ENCODE measurements at regions not wholly inside any gene's neighbourhood (a gene's known extent, or its start where the extent isn't known, plus 50 kb on each side); places are given as distances from the start of the nearest gene placed in this dataset.

DNA sequence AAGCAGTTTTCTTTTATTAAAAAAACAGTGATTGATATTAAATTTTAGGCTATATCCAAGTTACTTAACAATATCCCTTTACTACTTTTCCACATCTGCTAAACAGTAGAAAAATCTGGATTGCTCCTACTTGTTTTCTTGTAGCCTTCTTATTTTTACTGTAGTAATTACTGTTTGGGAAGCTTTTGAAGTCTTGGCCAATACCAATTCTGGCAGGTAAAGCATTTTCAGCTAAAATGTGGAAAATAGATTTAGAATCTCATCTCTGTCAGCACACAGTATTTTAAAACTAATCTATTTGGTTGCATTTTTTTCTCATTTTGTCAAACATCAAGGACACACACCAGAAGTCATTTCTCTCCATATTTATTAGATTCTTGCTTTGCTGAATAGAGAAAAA is 1485.7 kb upstream of the PIK3C3 start:
- Histone ChIP-seq H3K9ac (no peak overlapping the region), H4K20me1 (ENCODE audit: insufficient read depth) (no peaks in the 10 kb centered on the region), H3K79me2 (ENCODE audit: insufficient read depth, low read depth) (no peaks in the 10 kb centered on the region), H3K27me3 (ENCODE audit: insufficient read depth, low read depth) (no peaks in the 10 kb centered on the region), H3K4me3 (IDR thresholded peaks at IDR 0.05; ENCODE audit: insufficient read depth, low read depth, low read length) (no peak overlapping the region), H2AFZ (ENCODE audit: low read depth) (no peak overlapping the region), H3K36me3 (ENCODE audit: insufficient read depth) (no peaks in the 10 kb centered on the region), H3K4me1 (ENCODE audit: low read depth, poor library complexity, severe bottlenecking) (no peaks in the 10 kb centered on the region), H3K4me2 (no peak overlapping the region), H3K27ac (no peak overlapping the region)
- TF ChIP-seq, protein P1, sequence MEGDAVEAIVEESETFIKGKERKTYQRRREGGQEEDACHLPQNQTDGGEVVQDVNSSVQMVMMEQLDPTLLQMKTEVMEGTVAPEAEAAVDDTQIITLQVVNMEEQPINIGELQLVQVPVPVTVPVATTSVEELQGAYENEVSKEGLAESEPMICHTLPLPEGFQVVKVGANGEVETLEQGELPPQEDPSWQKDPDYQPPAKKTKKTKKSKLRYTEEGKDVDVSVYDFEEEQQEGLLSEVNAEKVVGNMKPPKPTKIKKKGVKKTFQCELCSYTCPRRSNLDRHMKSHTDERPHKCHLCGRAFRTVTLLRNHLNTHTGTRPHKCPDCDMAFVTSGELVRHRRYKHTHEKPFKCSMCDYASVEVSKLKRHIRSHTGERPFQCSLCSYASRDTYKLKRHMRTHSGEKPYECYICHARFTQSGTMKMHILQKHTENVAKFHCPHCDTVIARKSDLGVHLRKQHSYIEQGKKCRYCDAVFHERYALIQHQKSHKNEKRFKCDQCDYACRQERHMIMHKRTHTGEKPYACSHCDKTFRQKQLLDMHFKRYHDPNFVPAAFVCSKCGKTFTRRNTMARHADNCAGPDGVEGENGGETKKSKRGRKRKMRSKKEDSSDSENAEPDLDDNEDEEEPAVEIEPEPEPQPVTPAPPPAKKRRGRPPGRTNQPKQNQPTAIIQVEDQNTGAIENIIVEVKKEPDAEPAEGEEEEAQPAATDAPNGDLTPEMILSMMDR (conservative IDR thresholded peaks at IDR 0.05; ENCODE audit: low read depth, low read length): no peak

DNA sequence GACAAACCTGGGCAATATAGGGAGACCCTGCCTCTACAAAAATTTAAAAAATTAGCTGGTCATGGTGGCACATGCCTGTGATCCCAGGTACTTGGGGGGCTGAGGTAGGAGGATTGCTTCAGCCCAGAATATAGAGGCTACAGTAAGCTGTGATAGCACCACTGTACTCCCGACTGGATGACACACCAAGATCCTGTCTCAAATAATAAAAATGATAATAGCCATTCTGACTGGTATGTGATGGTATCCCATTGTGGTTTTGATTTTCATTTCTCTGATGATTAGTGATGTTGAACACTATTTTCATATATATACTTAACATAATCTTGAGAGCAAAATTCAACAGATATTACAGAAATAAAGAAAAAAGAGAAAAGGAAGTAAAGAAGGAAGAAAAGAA is 1491.0 kb upstream of the PIK3C3 start:
- no peaks in the 10 kb centered on the region for H3K27me3 ChIP-seq (ENCODE audit: insufficient read depth, low read depth)
- H3K36me3 ChIP-seq (ENCODE audit: insufficient read depth): no peaks in the 10 kb centered on the region
- H2AFZ ChIP-seq (ENCODE audit: low read depth): no peak overlapping the region
- H3K79me2 ChIP-seq (ENCODE audit: insufficient read depth, low read depth): no peaks in the 10 kb centered on the region
- no peak overlapping the region for H3K27ac ChIP-seq
- TF ChIP-seq, protein P1 (conservative IDR thresholded peaks at IDR 0.05; ENCODE audit: low read depth, low read length): no peak
- H3K4me2 ChIP-seq: no peak overlapping the region
- H3K9ac ChIP-seq: no peak overlapping the region
- no peak overlapping the region for H3K4me3 ChIP-seq (IDR thresholded peaks at IDR 0.05; ENCODE audit: insufficient read depth, low read depth, low read length)
- H4K20me1 ChIP-seq (ENCODE audit: insufficient read depth): no peaks in the 10 kb centered on the region
- H3K4me1 ChIP-seq (ENCODE audit: low read depth, poor library complexity, severe bottlenecking): no peaks in the 10 kb centered on the region

DNA sequence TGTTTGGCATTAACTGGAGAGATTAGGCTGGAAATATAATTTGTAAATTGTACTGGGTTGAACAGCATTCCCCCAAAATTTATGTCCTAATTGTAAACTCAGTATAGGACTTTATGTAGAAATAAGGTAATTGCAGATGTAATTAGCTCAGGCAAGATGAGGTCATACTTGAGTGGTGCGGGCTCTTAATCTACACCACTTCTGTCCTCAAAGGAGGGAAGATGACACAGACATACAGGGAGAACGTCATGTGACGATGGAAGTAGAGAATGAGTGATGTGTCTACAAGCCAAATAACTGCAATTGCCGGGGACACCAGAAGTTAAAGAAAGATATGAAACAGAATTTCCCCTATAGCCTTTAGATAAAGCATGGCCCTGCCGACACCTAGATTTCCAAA is 1501.1 kb upstream of the PIK3C3 start:
- TF ChIP-seq, protein P1 (conservative IDR thresholded peaks at IDR 0.05; ENCODE audit: low read depth, low read length): no peak
- H4K20me1 ChIP-seq (ENCODE audit: insufficient read depth): no peaks in the 10 kb centered on the region
- no peaks in the 10 kb centered on the region for H3K36me3 ChIP-seq (ENCODE audit: insufficient read depth)
- H3K4me1 ChIP-seq (ENCODE audit: low read depth, poor library complexity, severe bottlenecking): no peaks in the 10 kb centered on the region
- H3K79me2 ChIP-seq (ENCODE audit: insufficient read depth, low read depth): no peaks in the 10 kb centered on the region
- H2AFZ ChIP-seq (ENCODE audit: low read depth): no peak overlapping the region
- no peak overlapping the region for H3K9ac ChIP-seq
- no peak overlapping the region for H3K4me2 ChIP-seq
- no peak overlapping the region for H3K27ac ChIP-seq
- no peaks in the 10 kb centered on the region for H3K27me3 ChIP-seq (ENCODE audit: insufficient read depth, low read depth)
- no peak overlapping the region for H3K4me3 ChIP-seq (IDR thresholded peaks at IDR 0.05; ENCODE audit: insufficient read depth, low read depth, low read length)

DNA sequence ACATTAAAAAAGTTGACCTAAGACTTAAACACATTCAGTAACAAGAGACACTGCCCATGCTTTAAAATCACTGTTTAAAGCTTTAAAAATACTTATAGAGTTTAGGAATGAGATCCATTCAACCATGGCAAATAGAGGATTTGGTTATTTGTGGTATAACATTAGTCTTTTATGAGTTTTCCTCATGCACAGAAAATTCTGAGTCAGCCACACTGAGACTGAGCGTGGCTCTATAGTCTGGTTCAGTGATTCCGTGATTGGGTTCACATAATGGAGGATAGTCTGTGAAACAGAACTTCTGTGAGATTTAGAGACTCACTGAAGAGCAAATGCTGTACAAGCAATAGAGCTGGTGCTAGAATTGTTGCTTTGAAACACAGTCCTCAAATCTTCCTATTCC is 1502.4 kb upstream of the PIK3C3 start:
- H3K27ac ChIP-seq: no peak overlapping the region
- H3K4me1 ChIP-seq (ENCODE audit: low read depth, poor library complexity, severe bottlenecking): no peaks in the 10 kb centered on the region
- H3K79me2 ChIP-seq (ENCODE audit: insufficient read depth, low read depth): no peaks in the 10 kb centered on the region
- H4K20me1 ChIP-seq (ENCODE audit: insufficient read depth): no peaks in the 10 kb centered on the region
- no peaks in the 10 kb centered on the region for H3K27me3 ChIP-seq (ENCODE audit: insufficient read depth, low read depth)
- H2AFZ ChIP-seq (ENCODE audit: low read depth): no peak overlapping the region
- H3K4me2 ChIP-seq: no peak overlapping the region
- no peaks in the 10 kb centered on the region for H3K36me3 ChIP-seq (ENCODE audit: insufficient read depth)
- H3K4me3 ChIP-seq (IDR thresholded peaks at IDR 0.05; ENCODE audit: insufficient read depth, low read depth, low read length): no peak overlapping the region
- TF ChIP-seq, protein P1 (conservative IDR thresholded peaks at IDR 0.05; ENCODE audit: low read depth, low read length): no peak
- H3K9ac ChIP-seq: no peak overlapping the region

DNA sequence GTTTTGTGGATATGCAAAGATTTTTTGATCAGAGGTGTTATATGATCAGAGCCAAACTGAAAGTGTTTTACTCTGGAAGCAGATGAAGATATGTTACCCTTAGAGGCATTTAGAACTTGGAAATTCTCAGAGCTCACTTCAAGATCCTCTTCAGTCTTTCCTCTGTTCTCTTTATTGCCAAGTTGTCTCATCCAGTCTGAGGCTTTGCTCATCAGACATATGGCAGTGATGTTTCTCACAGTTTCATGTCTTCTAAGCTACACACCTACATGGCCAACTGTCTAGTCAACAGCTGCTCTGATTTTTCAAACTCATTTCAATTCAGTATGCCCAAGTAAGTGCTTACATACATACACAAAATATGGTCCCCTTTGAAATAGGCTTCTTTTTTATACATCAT is 1504.3 kb upstream of the PIK3C3 start:
- Histone ChIP-seq H3K4me2 (no peak overlapping the region), H3K36me3 (ENCODE audit: insufficient read depth) (no peaks in the 10 kb centered on the region), H3K4me3 (IDR thresholded peaks at IDR 0.05; ENCODE audit: insufficient read depth, low read depth, low read length) (no peak overlapping the region), H3K79me2 (ENCODE audit: insufficient read depth, low read depth) (no peaks in the 10 kb centered on the region), H3K4me1 (ENCODE audit: low read depth, poor library complexity, severe bottlenecking) (no peaks in the 10 kb centered on the region), H3K9ac (no peak overlapping the region), H2AFZ (ENCODE audit: low read depth) (no peak overlapping the region), H4K20me1 (ENCODE audit: insufficient read depth) (no peaks in the 10 kb centered on the region), H3K27ac (no peak overlapping the region), H3K27me3 (ENCODE audit: insufficient read depth, low read depth) (no peaks in the 10 kb centered on the region)
- TF ChIP-seq, protein P1 (conservative IDR thresholded peaks at IDR 0.05; ENCODE audit: low read depth, low read length): no peak
